NOMO-1 (cell line): ENCODE measurements at regions not wholly inside any gene's neighbourhood (a gene's known extent, or its start where the extent isn't known, plus 50 kb on each side); places are given as distances from the start of the nearest gene placed in this dataset.

Source experiments
- DNase-seq, 2 experiments: peaks; one replicate each; lab custom pipeline; 2025; ENCODE audit not compliant: unreplicated experiment in 2 of 2; lab: John Stamatoyannopoulos, UW

DNA sequence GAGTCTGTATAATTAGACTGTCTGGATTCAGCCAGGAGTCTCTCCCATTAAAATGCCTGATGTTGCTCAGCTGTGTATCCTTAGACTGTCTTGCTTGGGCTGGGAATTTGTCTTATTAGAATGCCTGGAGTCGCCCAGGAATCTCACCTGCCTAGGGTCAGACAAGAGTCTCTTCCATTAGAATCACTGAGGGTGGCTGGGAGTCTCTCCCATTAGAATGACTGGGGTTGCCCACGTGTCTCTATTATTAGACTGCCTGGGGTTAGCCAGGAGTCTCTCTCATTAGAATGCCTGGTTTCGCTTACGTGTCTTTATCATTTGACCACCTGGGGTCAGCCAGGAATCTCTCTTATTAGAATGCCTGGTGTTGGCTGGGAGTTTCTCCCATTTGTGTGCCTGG is 1450.0 kb downstream of the UQCRFS1 start:
- no peak for DNase-seq

GRCh38 chr19:27759896-27760295 is 1453.1 kb downstream of the UQCRFS1 start:
- no peak for DNase-seq

GRCh38 chr19:27758626-27759505 is 1454.1 kb downstream of the UQCRFS1 start:
- DNase-seq: no peak

DNA sequence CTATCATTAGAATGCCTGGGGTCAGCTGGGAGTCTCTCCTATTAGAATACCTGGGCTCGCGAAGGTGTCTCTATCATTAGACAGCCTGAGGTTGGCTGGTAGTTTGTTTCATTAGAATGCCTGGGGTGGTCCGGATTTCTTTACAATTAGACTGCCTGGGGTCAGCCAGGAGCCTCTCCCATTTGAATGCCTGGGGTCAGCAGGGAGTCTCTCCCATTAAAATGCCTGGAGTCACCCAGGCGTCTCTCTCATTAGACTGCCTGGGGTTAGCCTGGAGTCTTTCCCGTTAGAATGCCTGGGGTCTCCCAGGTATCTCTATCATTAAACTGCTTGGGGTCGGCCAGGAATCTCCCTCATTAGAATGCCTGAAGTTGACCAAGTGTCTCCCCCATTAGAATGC is 1458.3 kb downstream of the UQCRFS1 start:
- DNase-seq: no peak

DNA sequence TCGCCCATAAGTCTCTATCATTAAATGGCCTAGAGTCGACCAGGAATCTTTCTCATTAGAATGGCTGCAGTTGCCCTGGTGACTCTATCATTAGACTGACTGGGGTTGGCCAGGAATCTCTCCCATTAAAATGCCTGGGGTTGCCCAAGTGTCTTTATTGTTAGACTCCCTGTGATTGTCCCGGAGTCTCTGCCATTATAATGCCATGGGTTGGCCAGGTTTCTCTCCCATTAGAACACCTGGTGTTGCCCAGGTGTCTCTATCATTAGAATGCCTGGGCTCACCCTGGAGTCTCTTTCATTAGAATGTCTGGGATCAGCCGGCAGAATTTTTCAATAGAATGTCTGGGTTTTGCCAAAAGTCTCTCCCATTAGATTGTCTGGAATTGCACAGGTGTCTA is 1459.3 kb downstream of the UQCRFS1 start:
- no peak for DNase-seq

DNA sequence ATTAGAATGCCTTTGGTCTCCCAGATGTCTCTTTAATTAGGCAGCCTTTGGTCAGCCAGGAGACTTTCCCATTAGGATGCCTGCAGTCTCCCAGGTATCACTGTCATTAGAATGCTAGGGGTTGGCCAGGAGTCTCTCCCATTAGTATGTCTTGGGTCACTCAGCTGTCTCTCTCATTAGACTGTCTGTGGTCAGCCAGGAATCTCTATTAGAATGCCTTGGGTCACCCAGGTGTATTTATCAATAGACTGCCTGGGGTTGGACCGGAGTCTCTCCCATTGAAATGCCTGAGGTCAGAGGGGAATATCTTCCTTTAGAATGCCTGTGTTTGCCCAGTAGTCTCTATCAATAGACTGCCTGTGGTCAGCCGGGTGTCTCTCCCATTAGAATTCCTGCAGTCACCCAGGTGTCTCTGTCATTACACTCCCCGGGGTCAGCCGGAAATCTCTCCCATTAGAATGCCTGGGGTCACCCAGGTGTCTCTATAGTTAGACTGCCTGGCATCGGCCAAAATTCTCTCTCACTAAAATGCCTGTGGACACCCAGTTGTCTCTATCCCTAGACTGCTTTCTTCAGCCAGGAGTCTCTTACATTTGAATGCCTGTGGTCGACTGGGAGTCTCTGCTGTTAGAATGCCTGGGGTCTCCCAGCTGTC is 1460.3 kb downstream of the UQCRFS1 start:
- DNase-seq: no peak

DNA sequence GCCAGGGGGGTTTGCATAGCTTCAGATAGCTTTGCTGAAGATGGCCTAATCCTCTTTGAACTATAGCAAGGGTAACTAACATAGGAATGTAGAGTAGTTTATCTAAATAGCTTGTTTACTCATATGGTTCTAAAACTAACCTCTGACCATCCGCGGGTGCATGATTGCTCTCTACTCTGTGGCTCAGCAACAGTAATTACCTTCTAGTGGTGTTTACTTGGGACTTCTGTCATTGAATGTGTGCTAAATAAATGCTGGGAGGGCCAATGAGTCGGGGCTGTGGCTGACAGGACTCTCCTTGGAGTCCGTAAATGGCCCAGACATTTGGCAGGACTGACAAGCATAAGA is 1461.9 kb downstream of the UQCRFS1 start:
- no peak for DNase-seq

DNA sequence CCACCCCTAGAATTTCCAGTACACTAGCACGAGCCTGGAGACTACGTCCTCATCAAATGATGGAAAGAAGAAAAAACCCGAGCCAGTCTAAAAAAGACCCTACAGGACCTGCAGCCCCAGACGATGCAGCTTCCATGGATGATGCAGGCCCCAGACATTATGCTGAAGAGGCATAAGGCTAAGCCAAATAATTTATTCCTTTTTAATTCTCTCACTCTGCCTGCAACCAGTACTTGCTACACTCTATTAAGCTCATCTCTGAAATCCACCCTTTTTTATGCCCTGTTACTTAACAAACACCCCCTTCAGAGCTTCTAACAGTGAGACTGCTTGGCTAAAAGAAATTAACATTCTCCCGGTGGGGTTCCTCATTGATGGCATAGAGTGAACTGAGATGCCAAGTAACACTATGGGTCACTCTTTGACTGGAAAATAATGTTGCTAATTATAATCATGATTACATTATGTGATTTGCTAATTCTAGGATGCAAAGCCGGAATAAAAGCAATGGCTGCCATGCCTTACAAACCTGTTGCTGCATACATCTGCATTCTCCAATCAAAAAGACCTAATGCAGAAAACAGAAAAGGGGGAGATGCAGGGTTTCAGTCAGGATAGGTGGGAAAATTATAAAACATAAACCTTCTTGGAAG is 1462.4 kb downstream of the UQCRFS1 start:
- no peak for DNase-seq

DNA sequence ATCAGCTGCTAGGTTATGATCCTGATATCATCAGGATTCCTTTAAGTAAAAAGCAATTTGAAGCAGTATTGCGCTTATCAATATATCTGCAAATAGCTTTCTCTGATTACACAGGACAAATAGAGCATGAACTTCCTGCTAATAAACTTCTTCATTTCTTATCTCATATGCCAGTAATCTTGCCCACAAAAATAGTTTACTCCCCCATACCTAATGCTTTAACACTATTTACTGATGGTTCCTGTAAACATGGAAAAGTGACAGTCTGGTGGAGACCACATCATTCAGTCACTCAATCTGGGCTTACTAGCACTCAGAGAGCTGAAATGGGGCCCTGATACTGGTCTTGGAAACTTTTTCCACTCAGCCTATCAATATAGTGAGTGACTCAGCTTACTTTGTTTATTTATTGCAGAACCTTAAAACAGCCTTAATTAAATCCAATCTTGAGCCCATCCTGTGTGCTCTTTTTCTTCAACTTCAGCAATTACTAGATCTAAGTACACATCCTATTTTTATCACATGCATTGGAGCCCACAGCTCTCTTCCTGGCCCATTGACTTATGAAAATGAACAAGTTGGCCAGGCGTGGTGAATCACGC is 1464.3 kb downstream of the UQCRFS1 start:
- DNase-seq: no peak

DNA sequence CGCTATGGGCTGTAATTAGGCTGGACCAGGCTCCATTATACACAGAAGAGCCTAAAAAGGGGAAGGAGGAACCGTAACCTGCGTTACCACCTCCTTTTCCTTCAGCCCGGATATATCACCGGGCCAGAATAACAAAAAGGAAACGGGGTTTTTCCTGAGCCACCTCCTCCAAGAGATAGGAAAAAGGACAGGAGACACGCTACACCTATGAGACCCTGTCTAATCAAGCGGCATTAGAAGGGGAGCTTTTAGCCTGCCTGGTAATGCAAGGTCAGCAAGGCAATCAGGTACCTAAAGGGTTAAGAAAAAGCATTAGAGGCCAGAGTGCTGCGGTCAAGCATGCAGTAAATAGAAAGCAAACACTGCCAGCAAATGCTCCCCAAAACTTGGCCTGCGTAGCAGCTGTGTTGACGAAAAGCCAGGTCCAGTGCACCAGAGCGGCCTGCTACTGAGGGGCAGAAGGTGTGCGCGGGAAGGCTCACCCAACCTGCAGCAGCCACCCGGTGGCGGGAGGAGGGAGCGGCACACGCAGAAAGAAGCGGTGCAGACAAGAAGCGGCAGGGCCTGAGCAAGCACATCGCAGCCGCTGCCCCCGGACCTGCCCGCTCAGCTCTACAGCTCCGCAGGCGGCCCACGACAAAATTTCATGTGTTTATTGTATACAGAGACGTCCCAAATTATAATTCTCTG is 1466.1 kb downstream of the UQCRFS1 start:
- no peak for DNase-seq

GRCh38 chr19:27745978-27746542 is 1466.9 kb downstream of the UQCRFS1 start:
- DNase-seq: no peak

DNA sequence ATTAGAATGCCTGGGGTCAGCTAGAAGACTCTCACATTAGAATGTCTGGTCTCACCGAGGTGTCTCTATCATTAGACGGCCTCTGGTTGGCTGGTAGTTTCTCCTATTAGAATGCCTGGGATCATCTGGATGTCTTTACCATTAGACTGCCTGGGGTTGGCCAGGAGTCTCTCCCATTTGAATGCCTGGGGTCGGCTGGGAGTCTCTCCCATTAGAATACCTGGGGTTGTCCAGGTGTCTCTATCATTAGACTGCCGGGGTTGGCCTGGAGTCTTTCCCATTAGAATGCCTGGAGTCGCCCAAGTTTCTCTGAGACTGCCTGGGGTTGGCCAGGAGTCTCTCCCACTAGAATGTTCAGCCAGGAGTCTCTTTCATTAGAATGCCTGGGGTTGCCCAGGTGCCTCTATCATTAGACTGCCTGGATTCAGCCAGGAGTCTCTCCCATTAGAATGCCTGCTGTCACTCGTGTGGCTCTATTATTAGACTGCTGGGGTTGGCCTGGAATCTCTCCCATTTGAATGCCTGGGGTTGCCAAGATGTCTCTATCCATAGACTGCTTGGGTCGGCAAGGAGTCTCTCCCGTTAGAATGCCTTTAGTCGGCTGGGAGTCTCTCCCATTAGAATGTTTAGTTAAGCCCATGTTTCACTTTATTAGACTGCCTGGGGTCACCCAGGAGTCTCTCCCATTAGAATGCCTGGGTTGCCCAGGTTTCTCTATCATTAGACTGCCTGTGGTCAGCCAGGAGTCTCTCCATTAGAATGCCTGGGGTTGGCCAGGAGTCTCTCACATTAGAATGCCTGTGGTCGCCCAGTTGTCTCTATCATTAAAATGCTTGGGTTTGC is 1467.8 kb downstream of the UQCRFS1 start:
- DNase-seq: no peak

- DNase-seq: no peak
These were observed 1470.9 kb downstream of the UQCRFS1 start for GRCh38 chr19:27742041-27742440.

DNA sequence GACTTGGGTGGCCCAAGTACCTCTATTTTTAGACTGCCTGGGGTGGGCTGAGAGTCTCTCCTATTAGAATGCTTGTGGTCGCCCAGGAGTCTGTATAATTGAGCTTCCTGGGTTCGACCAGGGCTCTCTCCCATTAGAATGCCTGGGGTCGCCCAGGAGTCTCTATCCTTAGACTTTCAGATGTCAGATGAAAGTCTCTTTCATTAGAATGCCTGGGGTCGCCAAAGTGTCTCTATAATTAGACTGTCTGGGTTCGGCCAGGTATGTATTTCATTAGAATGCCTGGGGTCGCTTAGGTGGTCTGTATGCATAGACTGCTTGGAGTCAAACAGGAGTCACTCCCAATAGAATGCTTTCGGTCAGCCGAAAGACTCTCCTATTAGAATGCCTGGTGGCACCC is 1471.7 kb downstream of the UQCRFS1 start:
- DNase-seq: no peak

GRCh38 chr19:27740396-27740795 is 1472.6 kb downstream of the UQCRFS1 start:
- DNase-seq: no peak

- DNase-seq: no peak
These were observed 1474.3 kb downstream of the UQCRFS1 start for GRCh38 chr19:27738569-27739193.

GRCh38 chr19:27736225-27736624 is 1476.7 kb downstream of the UQCRFS1 start:
- DNase-seq: no peak

GRCh38 chr19:27735314-27735713 is 1477.6 kb downstream of the UQCRFS1 start:
- DNase-seq: no peak
